Fibroblast of lung (primary cell): ENCODE measurements at regions not wholly inside any gene's neighbourhood (a gene's known extent, or its start where the extent isn't known, plus 50 kb on each side); places are given as distances from the start of the nearest gene placed in this dataset.

ENCODE experiments used
- DNase-seq, 2 donors: peaks; one replicate each; pipeline versions ENCODE4 v3.0.0 to v3.0.0-alpha.2; 2010; ENCODE audit warnings: low read depth in 2 of 2
- H2AFZ ChIP-seq: 2 replicates; pipeline ENCODE4 v1.5.1; 2012; ENCODE audit warnings: low read length, control low read depth, inconsistent platforms
- H3K27ac ChIP-seq: 2 replicates; pipeline ENCODE4 v1.5.1; 2011; ENCODE audit warnings: low read length, control low read depth; ENCODE audit not compliant: insufficient read depth
- H3K27me3 ChIP-seq: 2 replicates; pipeline ENCODE4 v1.5.1; 2011; ENCODE audit warnings: mild to moderate bottlenecking, low read length; ENCODE audit not compliant: control insufficient read depth, insufficient read depth
- H3K36me3 ChIP-seq: 2 replicates; pipeline ENCODE4 v1.5.1; 2011; ENCODE audit warnings: low read length; ENCODE audit not compliant: control insufficient read depth, insufficient read depth
- H3K4me1 ChIP-seq: 2 replicates; pipeline ENCODE4 v1.5.1; 2011; ENCODE audit warnings: low read length; ENCODE audit not compliant: control insufficient read depth, insufficient read depth; ENCODE audit errors: extremely low read depth
- H3K4me2 ChIP-seq: 2 replicates; pipeline ENCODE4 v1.5.1; 2011; ENCODE audit warnings: low read length, control low read depth; ENCODE audit not compliant: insufficient read depth; ENCODE audit errors: extremely low read depth
- H3K4me3 ChIP-seq, 4 experiments: fragments of 200-600 bp in 1 of 4; sonication (generic) in 1 of 4; replicated peaks in 1 of 4; 2 replicates each; pipeline ENCODE4 v1.5.1; 2011 to 2016; ENCODE audit warnings: low read length in 4 of 4, low read depth in 3 of 4, mild to moderate bottlenecking in 3 of 4, control low read depth in 2 of 4, inconsistent platforms in 1 of 4, mixed read lengths in 1 of 4; ENCODE audit not compliant: insufficient read depth in 1 of 4; ENCODE audit errors: control extremely low read depth in 1 of 4
- H3K79me2 ChIP-seq: 2 replicates; pipeline ENCODE4 v1.5.1; 2012; ENCODE audit warnings: mild to moderate bottlenecking, low read length, inconsistent platforms; ENCODE audit not compliant: control insufficient read depth, insufficient read depth
- H3K9ac ChIP-seq: 2 replicates; pipeline ENCODE4 v1.5.1; 2011; ENCODE audit warnings: mild to moderate bottlenecking, low read length, control low read depth; ENCODE audit not compliant: insufficient read depth
- H3K9me3 ChIP-seq: 2 replicates; pipeline ENCODE4 v1.5.1; 2012; ENCODE audit warnings: low read depth, low read length; ENCODE audit not compliant: control insufficient read depth, insufficient read depth
- H4K20me1 ChIP-seq: 2 replicates; pipeline ENCODE4 v1.5.1; 2011; ENCODE audit warnings: low read length; ENCODE audit not compliant: control insufficient read depth, insufficient read depth; ENCODE audit errors: extremely low read depth
- EZH2 ChIP-seq: IDR thresholded peaks from 2 replicates; pipeline ENCODE4 v1.5.1; 2012; ENCODE audit warnings: low read length, control low read depth, mild to moderate bottlenecking; ENCODE audit errors: missing control alignments
- TF ChIP-seq, protein P1 (sequence below), 2 donors: IDR thresholded peaks in 1 of 2; conservative IDR thresholded peaks in 1 of 2; 1 replicate in 1 of 2; 2 replicates in 1 of 2; pipeline ENCODE4 v1.5.1; 2011 to 2012; ENCODE audit warnings: low read length in 2 of 2, control low read depth in 1 of 2, inconsistent platforms in 1 of 2, low read depth in 1 of 2, mild to moderate bottlenecking in 1 of 2

DNA sequence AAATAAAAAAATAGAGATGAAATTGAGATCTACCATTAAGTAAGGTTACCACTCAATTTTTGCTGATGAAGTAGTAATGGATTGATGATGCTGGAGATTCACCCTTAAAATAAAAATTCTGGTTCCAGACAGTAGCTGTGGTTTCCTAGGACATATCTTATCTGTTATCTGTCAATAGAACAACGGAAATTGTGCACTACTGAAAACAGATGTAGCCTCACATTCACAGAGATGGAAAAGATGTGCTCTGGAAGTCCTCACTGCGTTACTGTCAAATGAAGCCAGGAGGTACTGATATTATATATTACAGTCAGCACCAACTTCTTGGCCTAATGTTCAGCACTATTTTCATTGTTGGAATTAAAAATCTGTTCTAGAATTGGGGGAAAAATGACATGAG, 154.0 kb downstream of the SLC24A2 start:
- Histone ChIP-seq H2AFZ (no peak overlapping the region), H3K4me1 (no peaks in the 10 kb centered on the region), H3K4me2 (no peak overlapping the region), H3K9me3 (no peaks in the 10 kb centered on the region), H3K27me3 (no peaks in the 10 kb centered on the region), H3K36me3 (no peaks in the 10 kb centered on the region), H3K79me2 (no peaks in the 10 kb centered on the region), H3K9ac (no peak overlapping the region), H3K4me3 (no peak overlapping the region), H4K20me1 (no peaks in the 10 kb centered on the region), H3K27ac (no peak overlapping the region)
- no peak for DNase-seq
- no peak for TF ChIP-seq EZH2
- TF ChIP-seq, protein P1, sequence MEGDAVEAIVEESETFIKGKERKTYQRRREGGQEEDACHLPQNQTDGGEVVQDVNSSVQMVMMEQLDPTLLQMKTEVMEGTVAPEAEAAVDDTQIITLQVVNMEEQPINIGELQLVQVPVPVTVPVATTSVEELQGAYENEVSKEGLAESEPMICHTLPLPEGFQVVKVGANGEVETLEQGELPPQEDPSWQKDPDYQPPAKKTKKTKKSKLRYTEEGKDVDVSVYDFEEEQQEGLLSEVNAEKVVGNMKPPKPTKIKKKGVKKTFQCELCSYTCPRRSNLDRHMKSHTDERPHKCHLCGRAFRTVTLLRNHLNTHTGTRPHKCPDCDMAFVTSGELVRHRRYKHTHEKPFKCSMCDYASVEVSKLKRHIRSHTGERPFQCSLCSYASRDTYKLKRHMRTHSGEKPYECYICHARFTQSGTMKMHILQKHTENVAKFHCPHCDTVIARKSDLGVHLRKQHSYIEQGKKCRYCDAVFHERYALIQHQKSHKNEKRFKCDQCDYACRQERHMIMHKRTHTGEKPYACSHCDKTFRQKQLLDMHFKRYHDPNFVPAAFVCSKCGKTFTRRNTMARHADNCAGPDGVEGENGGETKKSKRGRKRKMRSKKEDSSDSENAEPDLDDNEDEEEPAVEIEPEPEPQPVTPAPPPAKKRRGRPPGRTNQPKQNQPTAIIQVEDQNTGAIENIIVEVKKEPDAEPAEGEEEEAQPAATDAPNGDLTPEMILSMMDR (conservative IDR thresholded peaks at IDR 0.05 in 1 of 2, IDR thresholded peaks at IDR 0.05 in 1 of 2; ENCODE audit: low read depth in 1 of 2, low read length in 2 of 2), result no peak

DNA sequence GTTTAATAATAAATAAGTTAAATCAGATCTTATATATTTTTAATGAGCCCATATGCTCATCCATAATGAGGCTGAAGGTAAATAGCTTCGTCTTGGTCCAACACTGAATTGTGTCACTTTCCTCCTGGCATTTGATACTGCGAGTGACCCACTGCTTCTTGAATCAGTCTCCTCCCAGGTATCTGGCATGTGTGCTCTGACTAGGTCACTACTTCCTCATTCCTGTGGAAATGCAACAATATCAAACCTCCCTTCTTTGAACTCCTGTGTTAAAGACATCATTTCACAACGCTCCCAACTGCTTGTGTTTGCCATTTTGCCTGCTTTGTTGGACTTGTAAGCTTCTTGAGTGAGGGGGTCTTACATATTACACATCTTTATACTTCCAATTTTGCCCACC, 157.7 kb downstream of the SLC24A2 start:
- TF ChIP-seq, protein P1 (conservative IDR thresholded peaks at IDR 0.05 in 1 of 2, IDR thresholded peaks at IDR 0.05 in 1 of 2; ENCODE audit: low read depth in 1 of 2, low read length in 2 of 2), result no peak
- TF ChIP-seq EZH2, result no peak
- no peaks in the 10 kb centered on the region for H4K20me1 ChIP-seq
- no peaks in the 10 kb centered on the region for H3K79me2 ChIP-seq
- no peak overlapping the region for H3K4me2 ChIP-seq
- H3K9me3 ChIP-seq, result no peaks in the 10 kb centered on the region
- no peak overlapping the region for H2AFZ ChIP-seq
- H3K27ac ChIP-seq, result no peak overlapping the region
- DNase-seq, result no peak
- no peaks in the 10 kb centered on the region for H3K36me3 ChIP-seq
- no peak overlapping the region for H3K9ac ChIP-seq
- H3K27me3 ChIP-seq, result no peaks in the 10 kb centered on the region
- no peaks in the 10 kb centered on the region for H3K4me1 ChIP-seq
- no peak overlapping the region for H3K4me3 ChIP-seq

DNA sequence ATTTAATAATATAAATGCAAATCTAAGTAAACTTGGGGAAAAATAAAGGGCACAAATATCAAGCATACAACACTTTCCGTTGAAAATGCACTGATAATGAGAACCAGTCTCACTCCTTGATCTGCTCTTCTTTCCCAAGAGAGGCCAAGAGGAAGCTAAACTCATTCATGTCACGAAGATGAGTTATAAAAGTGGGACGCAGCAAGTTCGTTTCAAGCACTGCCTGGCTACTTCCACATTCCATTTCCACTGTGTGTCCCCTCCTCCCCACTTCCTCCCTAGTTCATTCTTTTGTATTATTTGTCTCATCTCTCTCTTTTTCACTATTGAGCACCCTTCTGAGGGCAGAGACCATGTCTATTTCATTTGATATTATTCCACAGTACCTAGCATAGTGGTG, 158.1 kb downstream of the SLC24A2 start:
- Histone ChIP-seq H3K79me2 (no peaks in the 10 kb centered on the region), H3K4me3 (no peak overlapping the region)
- no peak for DNase-seq

More for the DNA sequence above, 158.1 kb downstream of the SLC24A2 start:
- Histone ChIP-seq H3K27ac (no peak overlapping the region), H3K4me2 (no peak overlapping the region), H3K27me3 (no peaks in the 10 kb centered on the region), H3K36me3 (no peaks in the 10 kb centered on the region), H3K9me3 (no peaks in the 10 kb centered on the region), H3K4me1 (no peaks in the 10 kb centered on the region), H3K9ac (no peak overlapping the region), H2AFZ (no peak overlapping the region), H4K20me1 (no peaks in the 10 kb centered on the region)
- TF ChIP-seq, protein P1 (conservative IDR thresholded peaks at IDR 0.05 in 1 of 2, IDR thresholded peaks at IDR 0.05 in 1 of 2; ENCODE audit: low read depth in 1 of 2, low read length in 2 of 2), result no peak
- no peak for TF ChIP-seq EZH2
